ENCODE measurements at regions not wholly inside any gene's neighbourhood (a gene's known extent, or its start where the extent isn't known, plus 50 kb on each side); places are given as distances from the start of the nearest gene placed in this dataset.

- TF ChIP-seq ZBTB10 (tag by site-specific recombination; IDR thresholded peaks at IDR 0.05) (no peak), YY2 (tag by site-specific recombination; IDR thresholded peaks at IDR 0.05) (no peak), ZNF394 (tag by site-specific recombination; IDR thresholded peaks at IDR 0.05; ENCODE audit: borderline replicate concordance) (no peak), ZNF280D (tag by site-specific recombination; IDR thresholded peaks at IDR 0.05) (no peak), ZNF624 (tag by site-specific recombination; IDR thresholded peaks at IDR 0.05) (no peak), ZNF518A (tag by site-specific recombination; conservative IDR thresholded peaks at IDR 0.05; ENCODE audit: low read depth) (no peak), ZNF341 (tag by site-specific recombination; IDR thresholded peaks at IDR 0.05; ENCODE audit: low read depth) (no peak)
Observed at GRCh38 chr22:49646876-49647275, 180.8 kb downstream of the BRD1 start (continued).

GRCh38 chr22:49645791-49646550 lies 181.7 kb downstream of the BRD1 start:
- H3K4me3 ChIP-seq (ENCODE audit: low read depth, low read length): no peak overlapping the region
- no peaks in the 10 kb centered on the region for H3K4me1 ChIP-seq (ENCODE audit: control insufficient read depth, insufficient read depth, low read length)
- H3K27ac ChIP-seq (ENCODE audit: extremely low read depth, low read depth, low read length): no peak overlapping the region
- ChIA-PET CTCF (no interaction called here), POLR2A (no interaction called here)
- H3K9me3 ChIP-seq (ENCODE audit: control insufficient read depth, insufficient read depth, low read depth, low read length): no peaks in the 10 kb centered on the region
- H3K36me3 ChIP-seq (ENCODE audit: control insufficient read depth in 2 of 2, insufficient read depth in 1 of 2, low read length in 2 of 2): no peaks in the 10 kb centered on the region
- TF ChIP-seq ZNF488 (tag by site-specific recombination; IDR thresholded peaks at IDR 0.05) (no peak), ZBTB49 (tag by site-specific recombination; IDR thresholded peaks at IDR 0.05; ENCODE audit: low read depth) (no peak), ZNF140 (tag by site-specific recombination; IDR thresholded peaks at IDR 0.05) (no peak), ZNF366 (tag by site-specific recombination; conservative IDR thresholded peaks at IDR 0.05) (no peak), SETDB1 (IDR thresholded peaks at IDR 0.05; ENCODE audit: insufficient read length, low read length) (no peak), ZBTB1 (tag by site-specific recombination; IDR thresholded peaks at IDR 0.05) (no peak), ZNF280C (tag by site-specific recombination; IDR thresholded peaks at IDR 0.05) (no peak), ZBTB8A (tag by site-specific recombination; IDR thresholded peaks at IDR 0.05) (no peak), ZNF473 (tag by site-specific recombination; IDR thresholded peaks at IDR 0.05) (no peak), ZNF157 (tag by site-specific recombination; IDR thresholded peaks at IDR 0.05) (no peak), KLF7 (tag by site-specific recombination; IDR thresholded peaks at IDR 0.05; ENCODE audit: borderline replicate concordance) (no peak), ZNF600 (tag by site-specific recombination; IDR thresholded peaks at IDR 0.05) (no peak)
